ENCODE measurements at regions not wholly inside any gene's neighbourhood (a gene's known extent, or its start where the extent isn't known, plus 50 kb on each side); places are given as distances from the start of the nearest gene placed in this dataset.

GRCh38 chr13:79781829-79782540, 301.0 kb downstream of the NDFIP2 start:
- DNase-seq (ENCODE audit: low read depth in 3 of 3), result no peak

DNA sequence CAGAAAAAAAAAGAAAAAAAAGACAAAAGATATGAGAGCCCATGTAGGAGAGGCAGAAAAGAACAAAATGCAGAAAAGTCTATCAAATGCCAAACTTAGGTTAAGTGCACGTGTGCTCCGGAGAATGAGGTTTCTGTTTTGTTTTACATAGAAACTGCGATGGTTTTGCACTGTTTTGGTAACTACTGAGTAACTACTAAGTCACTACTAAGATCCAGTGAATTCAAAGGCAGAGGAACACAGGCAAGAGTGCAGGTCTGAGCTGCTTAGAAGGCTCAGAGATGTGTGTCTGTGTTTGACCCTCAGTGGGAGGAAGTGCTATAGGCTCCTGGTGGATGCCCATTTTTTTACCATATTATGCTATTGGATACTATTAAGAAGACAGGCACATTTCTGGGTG, 299.3 kb downstream of the NDFIP2 start:
- DNase-seq (ENCODE audit: low read depth in 3 of 3), result no peak

- no peak for DNase-seq (ENCODE audit: low read depth in 3 of 3)
Observed at GRCh38 chr13:79779761-79780160, 298.8 kb downstream of the NDFIP2 start.

- no peak for DNase-seq (ENCODE audit: low read depth in 3 of 3)
Observed at GRCh38 chr13:79778741-79779460, 297.9 kb downstream of the NDFIP2 start.

DNA sequence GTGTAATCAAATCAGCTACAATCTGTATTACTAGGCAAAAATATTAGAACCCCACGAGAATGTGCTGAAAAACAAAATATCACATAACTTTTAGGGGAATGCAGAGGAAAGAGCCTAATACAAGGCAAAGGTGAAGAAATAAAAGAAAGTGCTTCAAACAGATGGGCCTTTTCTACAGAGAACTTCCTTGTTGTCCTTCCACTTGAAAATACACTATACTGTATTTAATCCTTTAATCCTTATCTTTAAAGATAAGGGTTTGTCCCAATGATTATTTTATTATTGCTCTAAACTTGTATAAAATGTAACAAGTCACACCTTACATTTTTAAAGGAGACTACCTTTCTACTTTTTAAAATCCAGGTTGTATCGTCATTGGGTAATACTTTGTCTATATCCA, 296.5 kb downstream of the NDFIP2 start:
- no peak for DNase-seq (ENCODE audit: low read depth in 3 of 3)

- no peak for DNase-seq (ENCODE audit: low read depth in 3 of 3)
Observed at GRCh38 chr13:79776531-79777295, 295.8 kb downstream of the NDFIP2 start.

DNA sequence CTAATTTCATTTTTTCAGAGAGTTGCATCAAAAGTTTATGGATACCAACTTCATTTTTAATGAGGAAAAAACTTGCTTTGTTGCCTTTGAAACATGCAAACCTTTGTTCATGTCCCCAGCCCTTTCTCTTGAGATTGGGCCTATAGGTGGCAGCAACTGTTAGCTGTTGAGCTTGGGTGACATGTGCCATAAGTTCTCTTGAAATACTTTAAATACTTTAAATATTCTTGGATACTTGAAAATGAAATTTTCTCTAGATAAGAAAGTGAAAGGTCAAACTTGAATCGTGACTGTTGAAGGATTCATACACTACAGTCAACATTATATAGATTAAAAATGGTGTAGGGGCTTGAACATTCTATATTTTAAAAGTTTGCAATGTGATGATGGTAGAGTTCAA, 294.9 kb downstream of the NDFIP2 start:
- DNase-seq (ENCODE audit: low read depth in 3 of 3), result no peak

GRCh38 chr13:79772811-79773210, 291.9 kb downstream of the NDFIP2 start:
- DNase-seq (ENCODE audit: low read depth in 3 of 3), result no peak

- DNase-seq (ENCODE audit: low read depth in 3 of 3), result no peak
Observed at GRCh38 chr13:79771493-79771892, 290.5 kb downstream of the NDFIP2 start.

- DNase-seq (ENCODE audit: low read depth in 3 of 3), result no peak
Observed at GRCh38 chr13:79770056-79770455, 289.1 kb downstream of the NDFIP2 start.

DNA sequence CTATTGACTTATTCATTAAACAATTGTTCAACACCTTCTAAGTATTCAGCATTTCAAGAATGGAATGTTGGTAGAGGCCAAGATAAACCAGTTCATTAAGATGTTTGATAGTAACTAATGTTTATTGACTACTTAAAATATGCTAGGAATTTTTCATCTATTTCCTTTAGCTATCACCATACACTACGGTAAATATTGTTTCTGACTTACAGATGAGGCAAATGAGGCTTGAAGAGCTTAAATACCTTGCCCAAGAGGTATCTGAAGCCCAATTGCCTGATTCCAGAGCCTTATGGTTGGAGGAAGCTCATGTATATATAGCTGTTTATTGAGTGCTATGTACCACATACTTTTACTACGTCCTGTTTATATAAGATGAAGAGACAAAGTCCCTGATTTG, 286.2 kb downstream of the NDFIP2 start:
- DNase-seq (ENCODE audit: low read depth in 3 of 3), result no peak

DNA sequence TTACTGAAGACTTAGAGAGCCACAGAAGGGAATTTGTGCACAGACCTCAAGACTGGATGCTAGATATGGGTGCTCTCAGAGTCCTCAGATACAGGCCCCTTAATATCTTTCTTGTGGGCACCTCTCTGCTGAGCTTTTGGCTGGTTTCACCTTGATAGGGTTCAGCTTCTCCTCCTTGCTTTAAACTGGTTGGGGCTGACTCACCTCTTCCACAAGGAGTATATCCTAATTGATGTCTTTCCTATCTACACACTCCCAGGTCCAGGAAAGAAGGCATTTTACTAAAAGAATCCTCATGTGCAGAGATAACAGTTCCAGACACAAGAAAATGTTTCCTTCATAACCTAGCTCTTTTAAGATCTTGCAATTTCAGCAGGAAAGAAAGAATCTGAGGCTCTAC, 284.4 kb downstream of the NDFIP2 start:
- DNase-seq (ENCODE audit: low read depth in 3 of 3), result no peak

DNA sequence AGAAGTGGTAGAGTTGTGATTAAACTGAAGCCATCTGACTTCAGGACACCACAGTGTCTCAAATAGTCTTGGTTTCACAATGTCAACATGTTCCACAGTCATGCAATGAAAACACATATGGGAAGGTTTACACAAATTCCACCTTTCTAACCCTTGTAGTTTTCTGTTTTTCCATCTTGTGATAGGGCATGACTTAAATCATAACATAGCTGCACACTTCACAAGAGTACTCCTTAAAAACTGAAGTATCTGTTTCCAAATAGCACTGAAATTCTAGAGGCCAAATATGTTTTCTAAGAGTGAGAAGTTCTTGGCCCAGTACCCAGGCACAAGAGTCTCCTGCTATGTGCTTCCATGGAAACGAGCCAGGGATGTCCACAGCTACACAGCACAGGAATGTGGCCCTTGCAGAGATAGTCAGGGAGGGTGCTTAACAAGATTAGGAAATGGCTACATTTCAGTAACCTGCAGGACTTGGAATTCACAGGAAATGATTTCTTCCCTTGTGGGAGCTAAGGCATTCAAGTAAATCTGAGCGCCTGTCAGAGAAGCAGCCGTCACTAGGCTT, 269.1 kb downstream of the NDFIP2 start:
- no peak for DNase-seq (ENCODE audit: low read depth in 3 of 3)

- DNase-seq (ENCODE audit: low read depth in 3 of 3), result no peak
Observed at GRCh38 chr13:79749566-79749965, 268.6 kb downstream of the NDFIP2 start.

GRCh38 chr13:79745081-79745480, 264.1 kb downstream of the NDFIP2 start:
- DNase-seq (ENCODE audit: low read depth in 3 of 3), result no peak

DNA sequence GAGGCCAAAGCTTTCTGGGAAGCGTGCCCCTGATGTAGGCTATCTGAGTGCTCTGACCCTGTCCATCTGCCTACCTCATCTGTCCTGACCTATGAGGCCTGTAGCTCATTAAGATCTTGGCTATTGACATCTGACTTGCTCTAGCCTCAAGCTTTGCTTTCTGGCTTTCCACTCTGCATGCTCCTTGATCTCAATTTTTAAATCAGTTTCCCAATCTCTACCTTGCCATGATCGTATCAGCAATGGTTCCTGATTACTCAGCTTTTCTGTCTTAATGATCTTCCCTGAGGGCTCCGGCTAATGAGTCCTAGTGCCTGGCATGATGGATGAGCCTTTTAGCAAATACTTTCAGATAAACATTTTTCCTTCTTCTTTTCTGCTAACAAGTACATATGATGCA, 262.0 kb downstream of the NDFIP2 start:
- no peak for DNase-seq (ENCODE audit: low read depth in 3 of 3)

DNA sequence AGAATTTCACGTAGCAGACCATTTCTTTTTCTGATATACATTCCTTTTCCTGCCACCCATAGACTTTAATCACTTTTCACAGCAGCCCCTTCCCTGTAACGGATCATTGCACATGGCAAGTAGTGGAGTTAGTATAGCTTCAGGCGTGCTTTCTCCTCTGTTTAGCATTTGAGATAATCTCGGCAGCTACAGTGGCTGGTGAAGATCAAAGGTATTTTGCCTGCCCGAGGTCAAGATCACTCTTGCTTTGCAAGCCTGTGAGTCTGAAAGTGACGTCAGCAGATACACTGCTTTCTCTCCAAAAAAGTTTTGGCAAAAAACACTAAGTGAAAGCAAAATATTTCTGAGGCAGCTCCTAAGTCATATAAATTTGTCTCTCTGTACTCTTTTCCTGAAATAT, 260.0 kb downstream of the NDFIP2 start:
- DNase-seq (ENCODE audit: low read depth in 3 of 3), result no peak

DNA sequence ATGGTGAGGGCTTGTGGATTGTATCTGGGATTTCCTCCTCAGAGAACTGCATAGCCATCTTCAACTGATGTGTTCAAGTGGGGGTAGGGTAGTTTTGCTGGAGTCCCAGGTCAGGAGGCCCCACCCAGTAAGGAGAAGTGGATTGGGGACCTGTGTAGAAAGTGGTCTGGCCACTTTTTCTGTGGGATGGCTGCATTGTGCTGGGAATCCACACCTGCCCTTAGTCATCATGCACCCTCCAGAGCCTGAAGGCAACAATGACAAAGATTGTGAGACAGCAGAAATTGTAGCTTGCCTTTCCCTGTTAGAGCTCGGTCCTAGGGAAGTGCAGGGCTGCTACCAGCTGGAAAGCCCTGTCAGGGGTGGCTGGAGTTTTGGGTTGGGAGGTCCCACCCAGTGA, 255.4 kb downstream of the NDFIP2 start:
- no peak for DNase-seq (ENCODE audit: low read depth in 3 of 3)

DNA sequence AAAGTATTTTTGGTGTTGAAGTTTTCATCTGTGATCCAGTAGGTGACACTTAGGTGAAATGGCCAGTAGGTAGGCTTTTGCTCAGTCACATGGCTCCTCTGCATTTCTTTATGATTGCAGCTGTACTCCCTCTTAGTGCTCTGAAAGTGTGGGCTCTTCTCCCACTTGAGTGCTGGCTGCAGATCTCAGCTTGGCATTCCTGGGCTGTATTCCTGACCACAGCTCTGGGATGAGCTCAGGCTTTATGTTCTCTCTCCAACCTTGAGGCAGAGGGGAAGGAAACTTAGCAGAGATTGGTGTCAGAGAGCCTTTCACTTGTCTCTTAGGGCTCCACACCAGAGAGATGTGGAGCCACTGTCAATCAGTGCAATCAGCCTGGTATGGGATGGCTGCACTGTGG, 254.3 kb downstream of the NDFIP2 start:
- no peak for DNase-seq (ENCODE audit: low read depth in 3 of 3)

- no peak for DNase-seq (ENCODE audit: low read depth in 3 of 3)
Observed at GRCh38 chr13:79727086-79727485, 246.1 kb downstream of the NDFIP2 start.

- DNase-seq (ENCODE audit: low read depth in 3 of 3), result no peak
Observed at GRCh38 chr13:79725841-79726240, 244.9 kb downstream of the NDFIP2 start.

DNA sequence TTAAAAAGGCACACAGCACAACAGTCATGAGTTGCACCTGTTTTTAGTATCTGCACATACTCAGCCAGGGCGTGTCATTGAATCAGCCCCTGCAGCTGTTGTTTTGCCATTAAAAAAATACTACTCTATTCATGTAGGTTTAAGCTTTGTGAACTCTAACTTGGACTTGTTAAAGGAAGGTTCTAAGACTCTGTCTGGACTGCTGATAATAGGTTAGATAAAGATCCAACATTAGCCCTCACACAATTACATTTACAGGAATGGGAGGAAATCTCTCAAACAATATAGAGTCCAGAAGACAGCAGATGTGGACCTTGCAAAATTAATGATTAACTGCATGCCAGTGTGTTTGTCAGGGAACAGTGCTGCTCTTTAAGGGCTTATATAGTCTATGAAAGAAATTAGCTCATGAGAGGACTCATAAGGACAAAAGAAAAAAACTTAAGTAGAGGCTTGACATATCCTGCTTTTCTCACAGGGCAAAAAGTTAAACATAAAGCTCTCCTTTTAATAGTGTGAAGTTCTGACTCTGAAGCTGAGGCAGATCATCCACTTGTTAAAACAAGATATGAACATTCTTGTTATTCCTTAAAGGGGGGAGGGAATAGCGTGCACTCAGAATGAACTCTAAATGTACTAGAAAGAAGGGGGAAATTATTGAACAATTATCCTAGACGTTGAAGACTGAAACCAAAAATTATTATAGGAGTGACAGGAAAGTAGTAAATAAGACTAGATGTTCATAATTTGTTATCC, 243.6 kb downstream of the NDFIP2 start:
- DNase-seq (ENCODE audit: low read depth in 3 of 3), result no peak
